Tibial nerve (tissue), 4 donors: ENCODE measurements at regions not wholly inside any gene's neighbourhood (a gene's known extent, or its start where the extent isn't known, plus 50 kb on each side); places are given as distances from the start of the nearest gene placed in this dataset.

Source experiments
- DNase-seq, 2 donors: peaks; one replicate each; pipeline ENCODE4 v3.0.0-alpha.2; 2019; ENCODE audit warnings: low spot score in 2 of 2
- H3K27ac ChIP-seq, 4 donors: fragments of 200-600 bp; sonication (generic) in 3 of 4; one replicate each; pipeline ENCODE4 v1.5.1; 2017 to 2019; ENCODE audit warnings: mild to moderate bottlenecking in 1 of 4
- H3K27me3 ChIP-seq, 2 donors: fragments of 200-600 bp; sonication (generic) in 1 of 2; one replicate each; pipeline versions ENCODE4 v1.5.1 to v1.6.0; 2017 to 2019
- H3K36me3 ChIP-seq, 3 donors: fragments of 200-600 bp; sonication (generic); one replicate each; pipeline ENCODE4 v1.5.1; 2018 to 2019
- H3K4me1 ChIP-seq, 4 donors: fragments of 200-600 bp; sonication (generic) in 3 of 4; one replicate each; pipeline ENCODE4 v1.5.1; 2017 to 2019
- H3K4me3 ChIP-seq, 4 donors: fragments of 200-600 bp; sonication (generic) in 3 of 4; one replicate each; pipeline ENCODE4 v1.5.1; 2017 to 2019; ENCODE audit warnings: mild to moderate bottlenecking in 1 of 4, moderate library complexity in 1 of 4
- H3K9me3 ChIP-seq, 4 donors: fragments of 200-600 bp; sonication (generic) in 3 of 4; one replicate each; pipeline ENCODE4 v1.5.1; 2017 to 2019
- CTCF ChIP-seq, 5 experiments: fragments of 200-600 bp in 3 of 5; fragments of 450-650 bp in 2 of 5; sonication (generic) in 3 of 5; IDR thresholded peaks; one replicate each; pipeline ENCODE4 v1.5.1; 2016 to 2019; ENCODE audit warnings: antibody characterized with exemption in 5 of 5, mild to moderate bottlenecking in 3 of 5, moderate library complexity in 2 of 5
- EP300 ChIP-seq, 2 donors: sonication (generic); formaldehyde crosslinking; IDR thresholded peaks; one replicate each; pipeline ENCODE4 v1.6.1; 2017; ENCODE audit warnings: antibody characterized with exemption in 2 of 2, mild to moderate bottlenecking in 1 of 2
- POLR2A ChIP-seq, 2 donors: fragments of 450-650 bp; IDR thresholded peaks; one replicate each; pipeline ENCODE4 v1.6.1; 2017; ENCODE audit warnings: antibody characterized with exemption in 2 of 2, mild to moderate bottlenecking in 2 of 2, moderate library complexity in 2 of 2
- WGBS, 2 donors: methylation state at CpG; one replicate each; pipeline ENCODE4 v1.1.5; 2018; 5-methylcytosine and 5-hydroxymethylcytosine counted together

GRCh38 chr15:47639042-47639441, 78.3 kb upstream of the SEMA6D start:
- no peak for TF ChIP-seq POLR2A (IDR thresholded peaks at IDR 0.05)
- no peak for TF ChIP-seq CTCF (IDR thresholded peaks at IDR 0.05)
- TF ChIP-seq EP300 (IDR thresholded peaks at IDR 0.05), result no peak
- WGBS, 2 donors, result 92 to 100% methylated on average over 1 of the region's 1 CpG
- DNase-seq, result no peak
- Histone ChIP-seq H3K27ac (no peak overlapping the region), H3K4me1 (no peaks in the 10 kb centered on the region), H3K9me3 (no peaks in the 10 kb centered on the region), H3K4me3 (no peak overlapping the region), H3K36me3 (no peaks in the 10 kb centered on the region), H3K27me3 (no peaks in the 10 kb centered on the region)

- no peaks in the 10 kb centered on the region for H3K27me3 ChIP-seq
- WGBS, 2 donors, result 86 to 92% methylated on average over 5 of the region's 5 CpGs
- H3K36me3 ChIP-seq, result no peaks in the 10 kb centered on the region
- DNase-seq, result no peak
- TF ChIP-seq CTCF (IDR thresholded peaks at IDR 0.05), result no peak
- TF ChIP-seq EP300 (IDR thresholded peaks at IDR 0.05), result no peak
- TF ChIP-seq POLR2A (IDR thresholded peaks at IDR 0.05), result no peak
- no peaks in the 10 kb centered on the region for H3K4me1 ChIP-seq
- H3K9me3 ChIP-seq, result no peaks in the 10 kb centered on the region
- H3K27ac ChIP-seq, result no peak overlapping the region
- H3K4me3 ChIP-seq, result no peak overlapping the region
Observed at GRCh38 chr15:47640079-47640478, 77.2 kb upstream of the SEMA6D start.

- Histone ChIP-seq H3K4me3 (no peak overlapping the region), H3K27me3 (no peaks in the 10 kb centered on the region), H3K27ac (no peak overlapping the region), H3K9me3 (no peaks in the 10 kb centered on the region), H3K4me1 (no peaks in the 10 kb centered on the region), H3K36me3 (no peaks in the 10 kb centered on the region)
- TF ChIP-seq CTCF (IDR thresholded peaks at IDR 0.05) (no peak), POLR2A (IDR thresholded peaks at IDR 0.05) (no peak), EP300 (IDR thresholded peaks at IDR 0.05) (no peak)
- WGBS, 2 donors, result 64 to 75% methylated on average over 7 of the region's 7 CpGs
- no peak for DNase-seq
Observed at GRCh38 chr15:47640901-47641300, 76.4 kb upstream of the SEMA6D start.

- DNase-seq, result no peak
- H3K4me1 ChIP-seq, result no peaks in the 10 kb centered on the region
- H3K9me3 ChIP-seq, result no peaks in the 10 kb centered on the region
- WGBS, 2 donors, result 56 to 78% methylated on average over 3 of the region's 3 CpGs
- no peak overlapping the region for H3K4me3 ChIP-seq
- TF ChIP-seq EP300 (IDR thresholded peaks at IDR 0.05) (no peak), CTCF (IDR thresholded peaks at IDR 0.05) (no peak), POLR2A (IDR thresholded peaks at IDR 0.05) (no peak)
- no peak overlapping the region for H3K27ac ChIP-seq
- H3K27me3 ChIP-seq, result no peaks in the 10 kb centered on the region
- H3K36me3 ChIP-seq, result no peaks in the 10 kb centered on the region
Observed at GRCh38 chr15:47644722-47645121, 72.6 kb upstream of the SEMA6D start.

- Histone ChIP-seq H3K27me3 (no peaks in the 10 kb centered on the region), H3K4me1 (no peaks in the 10 kb centered on the region)
- WGBS, 2 donors, result 82 to 91% methylated on average over 3 of the region's 3 CpGs
Observed at GRCh38 chr15:47650564-47650963, 66.7 kb upstream of the SEMA6D start.

More at GRCh38 chr15:47650564-47650963, 66.7 kb upstream of the SEMA6D start:
- Histone ChIP-seq H3K36me3 (no peaks in the 10 kb centered on the region), H3K4me3 (no peak overlapping the region), H3K27ac (no peak overlapping the region), H3K9me3 (no peaks in the 10 kb centered on the region)
- TF ChIP-seq POLR2A (IDR thresholded peaks at IDR 0.05) (no peak), CTCF (IDR thresholded peaks at IDR 0.05) (no peak), EP300 (IDR thresholded peaks at IDR 0.05) (no peak)
- DNase-seq, result no peak
